HCT116 (cell line): ENCODE measurements at regions not wholly inside any gene's neighbourhood (a gene's known extent, or its start where the extent isn't known, plus 50 kb on each side); places are given as distances from the start of the nearest gene placed in this dataset.

ENCODE experiments used
- ATAC-seq: fragments of 200-7000 bp; cut with Tn5 transposase; 2 replicates; pipeline ENCODE4 v1.9.1; 2020; ENCODE audit warnings: mild to moderate bottlenecking, moderate library complexity
- BruUV-seq: library from RNA; stranded (reverse); fragments of 400-500 nt; replicated peaks from 2 replicates; lab custom pipeline; 2021; lab: Mats Ljungman, UMichigan
- CTCF ChIA-PET: fragments of 300-600 bp; sonication (Branson Sonifier 250); formaldehyde crosslinking; loops from one replicate; lab custom pipeline; 2021; ENCODE audit warnings: antibody characterized with exemption; lab: Charles Lee
- POLR2A ChIA-PET: fragments of 300-600, 350-600 bp; sonication (Branson Sonifier 250); formaldehyde crosslinking; loops from one replicate; lab custom pipeline; 2021; ENCODE audit warnings: antibody characterized with exemption; lab: Charles Lee
- RAD21 ChIA-PET, 2 experiments: fragments of 300-600 bp; sonication (Branson Sonifier 250); formaldehyde crosslinking; loops; one replicate each; lab custom pipeline; 2023; ENCODE audit warnings: low total read pairs in 2 of 2; ENCODE audit not compliant: uncharacterized antibody in 2 of 2, unreplicated experiment in 2 of 2, low non-redundant PET in 1 of 2; lab: Charles Lee
- DNase-seq: peaks from one replicate; pipeline ENCODE4 v3.0.0-alpha.2; 2010; ENCODE audit warnings: low read depth, low spot score
- H2AFZ ChIP-seq: fragments of 200-600 bp; shearing (Covaris generic), sonication (generic); 2 replicates; pipeline ENCODE4 v1.6.1; 2017; ENCODE audit warnings: low read depth, mixed run types, mixed read lengths, antibody characterized with exemption, low read length; ENCODE audit not compliant: poor library complexity, severe bottlenecking
- H3K27ac ChIP-seq: 2 replicates; pipeline ENCODE4 v1.5.1; 2012; ENCODE audit warnings: low read depth, low read length
- H3K27me3 ChIP-seq: fragments of 200-600 bp; sonication (generic); 2 replicates; pipeline ENCODE4 v1.6.1; 2016; ENCODE audit warnings: mixed run types, low read length, mixed read lengths; ENCODE audit not compliant: insufficient read depth
- H3K36me3 ChIP-seq, 2 experiments: fragments of 200-500 bp in 1 of 2; fragments of 200-600 bp in 1 of 2; sonication (Bioruptor generic) in 1 of 2; sonication (generic) in 1 of 2; 2 replicates each; pipeline versions ENCODE4 v1.5.1 to v1.6.1; 2014 to 2016; ENCODE audit warnings: low read length in 2 of 2, inconsistent platforms in 1 of 2, mixed read lengths in 1 of 2, mixed run types in 1 of 2; ENCODE audit not compliant: insufficient read depth in 2 of 2, control insufficient read depth in 1 of 2
- H3K4me1 ChIP-seq, 2 experiments: fragments of 200-600 bp in 1 of 2; sonication (generic) in 1 of 2; 2 replicates each; pipeline versions ENCODE4 v1.5.1 to v1.6.1; 2012 to 2017; ENCODE audit warnings: low read length in 2 of 2, inconsistent platforms in 1 of 2, mild to moderate bottlenecking in 1 of 2, mixed read lengths in 1 of 2, mixed run types in 1 of 2, moderate library complexity in 1 of 2; ENCODE audit not compliant: insufficient read depth in 2 of 2, control insufficient read depth in 1 of 2
- H3K4me2 ChIP-seq: fragments of 200-600 bp; sonication (generic); 2 replicates; pipeline ENCODE4 v1.6.1; 2017; ENCODE audit warnings: mixed run types, low read length, mixed read lengths
- H3K4me3 ChIP-seq, 2 experiments: fragments of 200-600 bp in 1 of 2; sonication (generic) in 1 of 2; replicated peaks in 1 of 2; 2 replicates each; pipeline ENCODE4 v1.5.1; 2011 to 2016; ENCODE audit warnings: low read length in 2 of 2, control low read depth in 1 of 2, low read depth in 1 of 2, mild to moderate bottlenecking in 1 of 2, mixed read lengths in 1 of 2, mixed run types in 1 of 2
- H3K79me2 ChIP-seq: fragments of 200-600 bp; sonication (generic); 2 replicates; pipeline ENCODE4 v1.6.1; 2017; ENCODE audit warnings: mild to moderate bottlenecking, mixed run types, low read length, moderate library complexity, mixed read lengths; ENCODE audit not compliant: insufficient read depth
- H3K9ac ChIP-seq: fragments of 200-600 bp; sonication (generic); 2 replicates; pipeline ENCODE4 v1.6.1; 2016; ENCODE audit warnings: low read length, mixed read lengths
- H3K9me2 ChIP-seq: fragments of 200-600 bp; sonication (generic), shearing (Covaris generic); 2 replicates; pipeline ENCODE4 v1.6.1; 2017; ENCODE audit warnings: mixed run types, mild to moderate bottlenecking, moderate library complexity; ENCODE audit not compliant: insufficient read depth
- H3K9me3 ChIP-seq, 2 experiments: fragments of 200-500 bp in 1 of 2; fragments of 200-600 bp in 1 of 2; sonication (Bioruptor generic) in 1 of 2; sonication (generic) in 1 of 2; 2 replicates each; pipeline ENCODE4 v1.6.1; 2014 to 2017; ENCODE audit warnings: low read length in 2 of 2, mixed read lengths in 2 of 2, inconsistent platforms in 1 of 2, low read depth in 1 of 2, mild to moderate bottlenecking in 1 of 2, mixed run types in 1 of 2, moderate library complexity in 1 of 2; ENCODE audit not compliant: control insufficient read depth in 1 of 2, insufficient read depth in 1 of 2
- H4K20me1 ChIP-seq: fragments of 200-600 bp; sonication (generic), shearing (Covaris generic); 2 replicates; pipeline ENCODE4 v1.6.1; 2017; ENCODE audit warnings: mixed run types, mild to moderate bottlenecking, moderate library complexity; ENCODE audit not compliant: insufficient read depth
- CBX3 ChIP-seq: IDR thresholded peaks from 2 replicates; pipeline ENCODE4 v1.6.1; 2012; ENCODE audit warnings: low read depth
- CEBPB ChIP-seq: IDR thresholded peaks from 2 replicates; pipeline ENCODE4 v1.6.1; 2012; ENCODE audit warnings: low read depth
- EGR1 ChIP-seq: IDR thresholded peaks from 2 replicates; pipeline ENCODE4 v1.6.1; 2012; ENCODE audit warnings: low read depth
- ELF1 ChIP-seq: IDR thresholded peaks from 2 replicates; pipeline ENCODE4 v1.6.1; 2012; ENCODE audit warnings: low read depth, borderline replicate concordance
- EZH2 ChIP-seq: fragments of 200-600 bp; sonication (generic); IDR thresholded peaks from 2 replicates; pipeline ENCODE4 v1.6.1; 2017; ENCODE audit warnings: antibody characterized with exemption, mixed run types
- JUND ChIP-seq: IDR thresholded peaks from 2 replicates; pipeline ENCODE4 v1.6.1; 2012
- MAX ChIP-seq: IDR thresholded peaks from 2 replicates; pipeline ENCODE4 v1.6.1; 2012
- POLR2A ChIP-seq: IDR thresholded peaks from 2 replicates; pipeline ENCODE4 v1.7.0; 2011; ENCODE audit warnings: borderline replicate concordance; ENCODE audit not compliant: insufficient read depth, insufficient read length; ENCODE audit errors: extremely low read depth
- RAD21 ChIP-seq: IDR thresholded peaks from 2 replicates; pipeline ENCODE4 v1.6.1; 2012; ENCODE audit warnings: low read depth, mild to moderate bottlenecking
- SIN3A ChIP-seq: IDR thresholded peaks from 2 replicates; pipeline ENCODE4 v1.6.1; 2012; ENCODE audit warnings: low read depth
- TCF7L2 ChIP-seq: IDR thresholded peaks from 2 replicates; pipeline ENCODE4 v1.7.0; 2011; ENCODE audit warnings: borderline replicate concordance, inconsistent platforms; ENCODE audit not compliant: insufficient read depth, insufficient read length; ENCODE audit errors: extremely low read depth
- YY1 ChIP-seq: IDR thresholded peaks from 2 replicates; pipeline ENCODE4 v1.6.1; 2011; ENCODE audit warnings: low read length, low read depth, moderate library complexity, mild to moderate bottlenecking; ENCODE audit not compliant: insufficient replicate concordance; ENCODE audit errors: extremely low read depth
- intact Hi-C: fragments of 100-400 bp; cut with micrococcal nuclease; formaldehyde crosslinking; loops from 2 replicates; pipeline ENCODE4 v1.10.0; 2022
- TF ChIP-seq, protein P1 (sequence below), 3 experiments: fragments of 200-600 bp in 1 of 3; sonication (generic) in 1 of 3; IDR thresholded peaks in 2 of 3; conservative IDR thresholded peaks in 1 of 3; 2 replicates each; pipeline ENCODE4 v1.5.1; 2012 to 2017; ENCODE audit warnings: low read depth in 2 of 3, low read length in 2 of 3, antibody characterized with exemption in 1 of 3, borderline replicate concordance in 1 of 3, control low read depth in 1 of 3, mild to moderate bottlenecking in 1 of 3, mixed read lengths in 1 of 3, mixed run types in 1 of 3, moderate library complexity in 1 of 3; ENCODE audit not compliant: insufficient read depth in 1 of 3

DNA sequence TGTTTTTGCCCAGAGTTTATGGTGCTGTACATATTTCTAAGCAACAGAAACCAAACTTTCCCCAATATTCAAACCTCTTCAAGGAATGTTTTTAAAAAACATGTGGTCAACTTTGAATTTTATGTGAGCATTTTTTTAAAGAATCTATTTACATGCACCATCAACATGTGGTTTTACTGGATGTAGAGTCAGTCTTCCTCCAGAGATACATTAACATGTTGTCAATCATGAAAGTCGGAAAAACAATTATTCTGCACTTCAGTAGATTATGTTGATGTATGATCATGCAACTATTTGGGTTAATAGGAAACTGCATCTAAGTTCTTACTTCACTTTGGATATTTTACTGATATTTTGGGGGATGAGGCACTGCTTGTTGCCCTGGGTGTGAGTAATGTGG lies 208.6 kb downstream of the FOXL1 start (continued):
- TF ChIP-seq, protein P1, sequence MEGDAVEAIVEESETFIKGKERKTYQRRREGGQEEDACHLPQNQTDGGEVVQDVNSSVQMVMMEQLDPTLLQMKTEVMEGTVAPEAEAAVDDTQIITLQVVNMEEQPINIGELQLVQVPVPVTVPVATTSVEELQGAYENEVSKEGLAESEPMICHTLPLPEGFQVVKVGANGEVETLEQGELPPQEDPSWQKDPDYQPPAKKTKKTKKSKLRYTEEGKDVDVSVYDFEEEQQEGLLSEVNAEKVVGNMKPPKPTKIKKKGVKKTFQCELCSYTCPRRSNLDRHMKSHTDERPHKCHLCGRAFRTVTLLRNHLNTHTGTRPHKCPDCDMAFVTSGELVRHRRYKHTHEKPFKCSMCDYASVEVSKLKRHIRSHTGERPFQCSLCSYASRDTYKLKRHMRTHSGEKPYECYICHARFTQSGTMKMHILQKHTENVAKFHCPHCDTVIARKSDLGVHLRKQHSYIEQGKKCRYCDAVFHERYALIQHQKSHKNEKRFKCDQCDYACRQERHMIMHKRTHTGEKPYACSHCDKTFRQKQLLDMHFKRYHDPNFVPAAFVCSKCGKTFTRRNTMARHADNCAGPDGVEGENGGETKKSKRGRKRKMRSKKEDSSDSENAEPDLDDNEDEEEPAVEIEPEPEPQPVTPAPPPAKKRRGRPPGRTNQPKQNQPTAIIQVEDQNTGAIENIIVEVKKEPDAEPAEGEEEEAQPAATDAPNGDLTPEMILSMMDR (IDR thresholded peaks at IDR 0.05 in 2 of 3, conservative IDR thresholded peaks at IDR 0.05 in 1 of 3; ENCODE audit: borderline replicate concordance in 1 of 3, insufficient read depth in 1 of 3, low read depth in 2 of 3, low read length in 2 of 3): no peak
- no peak for TF ChIP-seq EZH2

GRCh38 chr16:86787538-86787937 lies 209.2 kb downstream of the FOXL1 start:
- no peak overlapping the region for H3K4me3 ChIP-seq
- no TSS peak for BruUV-seq
- no peaks in the 10 kb centered on the region for H3K9me2 ChIP-seq
- no peaks in the 10 kb centered on the region for H3K36me3 ChIP-seq
- peaks cover 43% of the 10 kb centered on the region for H3K27me3 ChIP-seq
- intact Hi-C loops: no loop called here
- H4K20me1 ChIP-seq: no peaks in the 10 kb centered on the region
- H3K4me1 ChIP-seq: no peaks in the 10 kb centered on the region
- no peak for TF ChIP-seq EZH2
- no peak for TF ChIP-seq RAD21
- TF ChIP-seq TCF7L2: no peak
- TF ChIP-seq JUND: no peak
- no peak for TF ChIP-seq SIN3A
- no peak for TF ChIP-seq YY1
- TF ChIP-seq CBX3: no peak
- TF ChIP-seq POLR2A: no peak
- no peak for TF ChIP-seq MAX
- TF ChIP-seq CEBPB: no peak
- no peak for TF ChIP-seq EGR1
- TF ChIP-seq ELF1: no peak
- TF ChIP-seq, all 23 proteins: peak for 0
- no peak overlapping the region for H3K9ac ChIP-seq
- H3K79me2 ChIP-seq: no peaks in the 10 kb centered on the region
- ATAC-seq (no peak), DNase-seq (no peak)
- ChIA-PET POLR2A (no interaction called here), CTCF (no interaction called here), RAD21 (no interaction called here)
- H3K27ac ChIP-seq: no peak overlapping the region
- H3K4me2 ChIP-seq: no peak overlapping the region
- no peak overlapping the region for H2AFZ ChIP-seq
- no peaks in the 10 kb centered on the region for H3K9me3 ChIP-seq
